Esophagus squamous epithelium (tissue), 5 donors: ENCODE measurements at regions not wholly inside any gene's neighbourhood (a gene's known extent, or its start where the extent isn't known, plus 50 kb on each side); places are given as distances from the start of the nearest gene placed in this dataset.

Experiments used
- DNase-seq: peaks from one replicate; lab custom pipeline; 2025; lab: John Stamatoyannopoulos, UW
- H3K27ac ChIP-seq, 4 donors: fragments of 200-600 bp; sonication (generic); one replicate each; pipeline ENCODE4 v1.5.1; 2016 to 2019; ENCODE audit warnings: mild to moderate bottlenecking in 1 of 4
- H3K27me3 ChIP-seq, 4 donors: fragments of 200-600 bp; sonication (generic); 1 replicate in 3 of 4; 2 replicates in 1 of 4; pipeline versions ENCODE4 v1.5.1 to v1.6.0; 2017 to 2021; ENCODE audit warnings: antibody characterized with exemption in 1 of 4
- H3K36me3 ChIP-seq, 3 donors: fragments of 200-600 bp; sonication (generic); one replicate each; pipeline ENCODE4 v1.5.1; 2016 to 2019
- H3K4me1 ChIP-seq, 3 donors: fragments of 200-600 bp; sonication (generic); one replicate each; pipeline ENCODE4 v1.5.1; 2017 to 2019
- H3K4me3 ChIP-seq, 4 donors: fragments of 200-600 bp; sonication (generic); 1 replicate in 3 of 4; 2 replicates in 1 of 4; pipeline ENCODE4 v1.5.1; 2016 to 2019; ENCODE audit warnings: mild to moderate bottlenecking in 2 of 4, moderate library complexity in 1 of 4
- H3K9me3 ChIP-seq, 3 donors: fragments of 200-600 bp; sonication (generic); one replicate each; pipeline ENCODE4 v1.5.1; 2016 to 2019
- CTCF ChIP-seq, 6 experiments: fragments of 450-650 bp in 4 of 6; fragments of 200-600 bp in 2 of 6; sonication (generic) in 2 of 6; IDR thresholded peaks; one replicate each; pipeline ENCODE4 v1.5.1; 2016 to 2019; ENCODE audit warnings: antibody characterized with exemption in 6 of 6, mild to moderate bottlenecking in 4 of 6, moderate library complexity in 4 of 6
- POLR2A ChIP-seq, 4 donors: fragments of 450-650 bp; IDR thresholded peaks; one replicate each; pipeline ENCODE4 v1.6.1; 2017; ENCODE audit warnings: antibody characterized with exemption in 4 of 4, mild to moderate bottlenecking in 4 of 4, moderate library complexity in 3 of 4
- WGBS, 2 donors: methylation state at CpG; one replicate each; pipeline ENCODE4 v1.1.5; 2018; 5-methylcytosine and 5-hydroxymethylcytosine counted together
- intact Hi-C: fragments of 100-400 bp; cut with DNase I; formaldehyde crosslinking; loops from one replicate; pipeline ENCODE4 v1.15.0; 2022
- donor health status: DM: yes; HTN: yes; CAD: no.

GRCh38 chr12:69106482-69107118, 132.8 kb upstream of the CPSF6 start:
- Histone ChIP-seq H3K27me3 (no peaks in the 10 kb centered on the region), H3K9me3 (no peaks in the 10 kb centered on the region), H3K4me3 (no peak overlapping the region), H3K27ac (no peak overlapping the region), H3K36me3 (no peaks in the 10 kb centered on the region), H3K4me1 (no peaks in the 10 kb centered on the region)
- DNase-seq = no peak
- TF ChIP-seq POLR2A (IDR thresholded peaks at IDR 0.05) (no peak), CTCF (IDR thresholded peaks at IDR 0.05) (no peak)
- intact Hi-C loops = no loop called here
- 87 to 89% methylated on average over 2 of the region's 2 CpGs for WGBS, 2 donors

- H3K9me3 ChIP-seq = no peaks in the 10 kb centered on the region
- H3K4me1 ChIP-seq = no peaks in the 10 kb centered on the region
- no peaks in the 10 kb centered on the region for H3K27me3 ChIP-seq
- no peak for DNase-seq
- no peak overlapping the region for H3K27ac ChIP-seq
- TF ChIP-seq CTCF (IDR thresholded peaks at IDR 0.05) (no peak), POLR2A (IDR thresholded peaks at IDR 0.05) (no peak)
- no peak overlapping the region for H3K4me3 ChIP-seq
- intact Hi-C loops = no loop called here
- H3K36me3 ChIP-seq = no peaks in the 10 kb centered on the region
- 18 to 69% methylated on average over 1 of the region's 1 CpG for WGBS, 2 donors
Measured at GRCh38 chr12:69107541-69107940, 131.8 kb upstream of the CPSF6 start.

GRCh38 chr12:69108037-69108436, 131.3 kb upstream of the CPSF6 start:
- no peaks in the 10 kb centered on the region for H3K27me3 ChIP-seq
- no peak overlapping the region for H3K4me3 ChIP-seq
- H3K9me3 ChIP-seq = no peaks in the 10 kb centered on the region
- H3K4me1 ChIP-seq = no peaks in the 10 kb centered on the region
- DNase-seq = no peak
- intact Hi-C loops = no loop called here
- H3K27ac ChIP-seq = no peak overlapping the region
- no peaks in the 10 kb centered on the region for H3K36me3 ChIP-seq
- 25 to 47% methylated on average over 2 of the region's 2 CpGs for WGBS, 2 donors
- TF ChIP-seq POLR2A (IDR thresholded peaks at IDR 0.05) (no peak), CTCF (IDR thresholded peaks at IDR 0.05) (no peak)

GRCh38 chr12:69112616-69113015, 126.8 kb upstream of the CPSF6 start:
- Histone ChIP-seq H3K36me3 (no peaks in the 10 kb centered on the region), H3K9me3 (no peaks in the 10 kb centered on the region), H3K4me3 (no peak overlapping the region), H3K27ac (no peak overlapping the region), H3K27me3 (no peaks in the 10 kb centered on the region), H3K4me1 (no peaks in the 10 kb centered on the region)
- TF ChIP-seq CTCF (IDR thresholded peaks at IDR 0.05) (no peak), POLR2A (IDR thresholded peaks at IDR 0.05) (no peak)
- no peak for DNase-seq
- WGBS, 2 donors = 55 to 69% methylated on average over 4 of the region's 4 CpGs
- intact Hi-C loops = no loop called here

GRCh38 chr12:69115099-69115498, 124.3 kb upstream of the CPSF6 start:
- intact Hi-C loops = no loop called here
- WGBS, 2 donors = 69 to 84% methylated on average over 2 of the region's 3 CpGs

More at GRCh38 chr12:69115099-69115498, 124.3 kb upstream of the CPSF6 start:
- no peak for DNase-seq
- H3K36me3 ChIP-seq = no peaks in the 10 kb centered on the region
- no peaks in the 10 kb centered on the region for H3K27me3 ChIP-seq
- no peak overlapping the region for H3K27ac ChIP-seq
- no peak overlapping the region for H3K4me3 ChIP-seq
- TF ChIP-seq CTCF (IDR thresholded peaks at IDR 0.05) (no peak), POLR2A (IDR thresholded peaks at IDR 0.05) (no peak)
- no peaks in the 10 kb centered on the region for H3K4me1 ChIP-seq
- H3K9me3 ChIP-seq = no peaks in the 10 kb centered on the region
